Occipital lobe (tissue), 1 donor: ENCODE measurements at regions not wholly inside any gene's neighbourhood (a gene's known extent, or its start where the extent isn't known, plus 50 kb on each side); places are given as distances from the start of the nearest gene placed in this dataset.
"Not testable (repeated sequence)": the region's sequence is repeated elsewhere in the genome, so short reads cannot be mapped to it uniquely, and the experiment has no call there.

Source experiments
- DNase-seq: peaks from one replicate; lab custom pipeline; 2025; lab: John Stamatoyannopoulos, UW

- no peak for DNase-seq
Measured at GRCh38 chr2:226478109-226478809, 321.4 kb downstream of the IRS1 start.

GRCh38 chr2:226477221-226478108 lies 322.2 kb downstream of the IRS1 start:
- DNase-seq = no peak

- no peak for DNase-seq
Measured at GRCh38 chr2:226475650-226476049, 324.0 kb downstream of the IRS1 start.

- DNase-seq = no peak
Measured at GRCh38 chr2:226474131-226474530, 325.5 kb downstream of the IRS1 start.

GRCh38 chr2:226471987-226472470 lies 327.6 kb downstream of the IRS1 start:
- no peak for DNase-seq

GRCh38 chr2:226467633-226468032 lies 332.0 kb downstream of the IRS1 start:
- no peak for DNase-seq

- DNase-seq = no peak
Measured at GRCh38 chr2:226467221-226467620, 332.4 kb downstream of the IRS1 start.

- DNase-seq = no peak
Measured at GRCh38 chr2:226466589-226466988, 333.0 kb downstream of the IRS1 start.

- DNase-seq = no peak
Measured at GRCh38 chr2:226466124-226466523, 333.5 kb downstream of the IRS1 start.

GRCh38 chr2:226464380-226464779 lies 335.2 kb downstream of the IRS1 start:
- DNase-seq = no peak

- no peak for DNase-seq
Measured at GRCh38 chr2:226463154-226463553, 336.5 kb downstream of the IRS1 start.

GRCh38 chr2:226461981-226462380 lies 337.6 kb downstream of the IRS1 start:
- no peak for DNase-seq

GRCh38 chr2:226456144-226456543 lies 343.5 kb downstream of the IRS1 start:
- not testable (repeated sequence) for DNase-seq

GRCh38 chr2:226452768-226453167 lies 346.9 kb downstream of the IRS1 start:
- DNase-seq = no peak

GRCh38 chr2:226451486-226451885 lies 348.1 kb downstream of the IRS1 start:
- DNase-seq = no peak

- no peak for DNase-seq
Measured at GRCh38 chr2:226450141-226450540, 349.5 kb downstream of the IRS1 start.

GRCh38 chr2:226447338-226448300 lies 352.0 kb downstream of the IRS1 start:
- DNase-seq = no peak

- DNase-seq = no peak
Measured at GRCh38 chr2:226446406-226447001, 353.1 kb downstream of the IRS1 start.

- no peak for DNase-seq
Measured at GRCh38 chr2:226445216-226445861, 354.3 kb downstream of the IRS1 start.

GRCh38 chr2:226443112-226443511 lies 356.5 kb downstream of the IRS1 start:
- DNase-seq = no peak
